H1 (cell line): ENCODE measurements at regions not wholly inside any gene's neighbourhood (a gene's known extent, or its start where the extent isn't known, plus 50 kb on each side); places are given as distances from the start of the nearest gene placed in this dataset.
"Not testable (repeated sequence)": the region's sequence is repeated elsewhere in the genome, so short reads cannot be mapped to it uniquely, and the experiment has no call there.

Experiments
- HDAC2 ChIP-seq, 2 experiments: fragments of 300-600 bp in 1 of 2; sonication (generic) in 1 of 2; IDR thresholded peaks; 2 replicates each; pipeline ENCODE4 v1.6.1; 2011 to 2012; ENCODE audit warnings: low read depth in 2 of 2, low read length in 2 of 2, mild to moderate bottlenecking in 2 of 2, moderate library complexity in 2 of 2, borderline replicate concordance in 1 of 2, inconsistent platforms in 1 of 2
- MAFK ChIP-seq: IDR thresholded peaks from 2 replicates; pipeline ENCODE4 v1.6.1; 2012; ENCODE audit warnings: low read depth, mild to moderate bottlenecking, improper control_type of control experiment, low read length
- SIN3A ChIP-seq, 2 experiments: IDR thresholded peaks in 1 of 2; conservative IDR thresholded peaks in 1 of 2; 2 replicates each; pipeline ENCODE4 v1.6.1; 2011 to 2012; ENCODE audit warnings: low read length in 2 of 2, improper control_type of control experiment in 1 of 2, low read depth in 1 of 2, mild to moderate bottlenecking in 1 of 2
- TBP ChIP-seq: IDR thresholded peaks from 2 replicates; pipeline ENCODE4 v1.6.1; 2011; ENCODE audit warnings: low read depth, low read length, improper control_type of control experiment
- TF ChIP-seq, protein P1 (sequence below), 3 experiments: IDR thresholded peaks; 1 replicate in 2 of 3; 2 replicates in 1 of 3; pipeline versions ENCODE4 v1.5.1 to v1.6.1; 2011; ENCODE audit warnings: low read length in 3 of 3, mild to moderate bottlenecking in 3 of 3, inconsistent platforms in 2 of 3, low read depth in 1 of 3, moderate library complexity in 1 of 3; ENCODE audit not compliant: insufficient read depth in 1 of 3; ENCODE audit errors: control extremely low read depth in 1 of 3

GRCh38 chr7:80292634-80293033 lies 158.0 kb downstream of the GNAI1 start:
- TF ChIP-seq SIN3A (conservative IDR thresholded peaks at IDR 0.05 in 1 of 2, IDR thresholded peaks at IDR 0.05 in 1 of 2; ENCODE audit: low read depth in 1 of 2, low read length in 2 of 2); TBP; MAFK; HDAC2 (IDR thresholded peaks at IDR 0.05; ENCODE audit: borderline replicate concordance in 1 of 2, low read depth in 2 of 2, low read length in 2 of 2): not testable (repeated sequence)
- TF ChIP-seq, protein P1, sequence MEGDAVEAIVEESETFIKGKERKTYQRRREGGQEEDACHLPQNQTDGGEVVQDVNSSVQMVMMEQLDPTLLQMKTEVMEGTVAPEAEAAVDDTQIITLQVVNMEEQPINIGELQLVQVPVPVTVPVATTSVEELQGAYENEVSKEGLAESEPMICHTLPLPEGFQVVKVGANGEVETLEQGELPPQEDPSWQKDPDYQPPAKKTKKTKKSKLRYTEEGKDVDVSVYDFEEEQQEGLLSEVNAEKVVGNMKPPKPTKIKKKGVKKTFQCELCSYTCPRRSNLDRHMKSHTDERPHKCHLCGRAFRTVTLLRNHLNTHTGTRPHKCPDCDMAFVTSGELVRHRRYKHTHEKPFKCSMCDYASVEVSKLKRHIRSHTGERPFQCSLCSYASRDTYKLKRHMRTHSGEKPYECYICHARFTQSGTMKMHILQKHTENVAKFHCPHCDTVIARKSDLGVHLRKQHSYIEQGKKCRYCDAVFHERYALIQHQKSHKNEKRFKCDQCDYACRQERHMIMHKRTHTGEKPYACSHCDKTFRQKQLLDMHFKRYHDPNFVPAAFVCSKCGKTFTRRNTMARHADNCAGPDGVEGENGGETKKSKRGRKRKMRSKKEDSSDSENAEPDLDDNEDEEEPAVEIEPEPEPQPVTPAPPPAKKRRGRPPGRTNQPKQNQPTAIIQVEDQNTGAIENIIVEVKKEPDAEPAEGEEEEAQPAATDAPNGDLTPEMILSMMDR (IDR thresholded peaks at IDR 0.05; ENCODE audit: control extremely low read depth in 1 of 3, insufficient read depth in 1 of 3, low read depth in 1 of 3, low read length in 3 of 3): not testable (repeated sequence)
